NT2/D1 (cell line): ENCODE measurements at regions not wholly inside any gene's neighbourhood (a gene's known extent, or its start where the extent isn't known, plus 50 kb on each side); places are given as distances from the start of the nearest gene placed in this dataset.

Source experiments
- SUZ12 ChIP-seq: IDR thresholded peaks from 2 replicates; pipeline ENCODE4 v1.6.1; 2011; ENCODE audit not compliant: insufficient read length, insufficient read depth; ENCODE audit errors: extremely low read depth
- YY1 ChIP-seq: IDR thresholded peaks from 2 replicates; pipeline ENCODE4 v1.6.1; 2011; ENCODE audit not compliant: insufficient read length, insufficient read depth

GRCh38 chr5:164265566-164265965 is 760.1 kb downstream of the MAT2B start:
- TF ChIP-seq YY1: no peak
- TF ChIP-seq SUZ12: no peak
